Transverse colon (tissue), 4 donors: ENCODE measurements at regions not wholly inside any gene's neighbourhood (a gene's known extent, or its start where the extent isn't known, plus 50 kb on each side); places are given as distances from the start of the nearest gene placed in this dataset.
A peak's percentile ranks its signal among the peaks of the same experiment; 100 is the strongest.

ENCODE experiments used
- DNase-seq: peaks from one replicate; pipeline ENCODE4 v3.0.0-alpha.2; 2019
- H3K27ac ChIP-seq, 4 donors: fragments of 200-600 bp; sonication (generic); 2 replicates each; pipeline ENCODE4 v1.5.1; 2016 to 2018; ENCODE audit warnings: inconsistent platforms in 4 of 4
- H3K27me3 ChIP-seq: fragments of 200-600 bp; sonication (generic); 2 replicates; pipeline ENCODE4 v1.5.1; 2017; ENCODE audit warnings: inconsistent platforms
- H3K36me3 ChIP-seq, 4 donors: fragments of 200-600 bp; sonication (generic); 2 replicates each; pipeline ENCODE4 v1.5.1; 2017 to 2019; ENCODE audit warnings: inconsistent platforms in 4 of 4
- H3K4me1 ChIP-seq, 4 donors: fragments of 200-600 bp; sonication (generic); 2 replicates each; pipeline ENCODE4 v1.5.1; 2017 to 2020; ENCODE audit warnings: inconsistent platforms in 4 of 4
- H3K4me3 ChIP-seq, 4 donors: fragments of 200-600 bp; sonication (generic); 1 replicate in 1 of 4; 2 replicates in 3 of 4; pipeline versions ENCODE4 v1.5.1 to v1.6.1; 2017 to 2019; ENCODE audit warnings: inconsistent platforms in 4 of 4
- H3K9me3 ChIP-seq, 2 donors: fragments of 200-600 bp; sonication (generic); 2 replicates each; pipeline ENCODE4 v1.5.1; 2017 to 2019; ENCODE audit warnings: inconsistent platforms in 2 of 2
- EP300 ChIP-seq: sonication (generic); formaldehyde crosslinking; IDR thresholded peaks from one replicate; pipeline ENCODE4 v1.6.1; 2017; ENCODE audit warnings: antibody characterized with exemption, low read depth
- POLR2A ChIP-seq: fragments of 450-650 bp; IDR thresholded peaks from one replicate; pipeline ENCODE4 v1.6.1; 2016; ENCODE audit warnings: antibody characterized with exemption, mild to moderate bottlenecking, moderate library complexity
- POLR2AphosphoS5 ChIP-seq, 3 donors: sonication (generic); formaldehyde crosslinking; IDR thresholded peaks; one replicate each; pipeline ENCODE4 v1.6.1; 2016; ENCODE audit warnings: antibody characterized with exemption in 3 of 3
- WGBS, 2 donors: methylation state at CpG; one replicate each; pipeline ENCODE4 v1.1.5; 2018; ENCODE audit warnings: low coverage in 1 of 2; 5-methylcytosine and 5-hydroxymethylcytosine counted together
- in situ Hi-C, 4 donors: fragments of 200-750 bp; cut with MboI; loops; one replicate each; pipeline versions ENCODE4 v1.15.0 to v1.15.1; 2017; ENCODE audit warnings: low sequenced_read_pairs in 3 of 4, low pct_ligation_motif_present in 1 of 4, low pct_unique_long_range_greater_than_20kb in 1 of 4
- intact Hi-C: fragments of 100-400 bp; cut with DNase I; formaldehyde crosslinking; loops from one replicate; pipeline ENCODE4 v1.15.1; 2023; ENCODE audit warnings: low total_unique reads
- TF ChIP-seq, protein P1 (sequence below), 5 experiments: fragments of 200-600 bp in 3 of 5; fragments of 450-650 bp in 2 of 5; sonication (generic) in 3 of 5; IDR thresholded peaks; 1 replicate in 2 of 5; 2 replicates in 3 of 5; pipeline ENCODE4 v1.5.1; 2016 to 2017; ENCODE audit warnings: antibody characterized with exemption in 5 of 5, inconsistent platforms in 3 of 5, mild to moderate bottlenecking in 2 of 5, moderate library complexity in 1 of 5

- Histone ChIP-seq H3K9me3 (no peaks in the 10 kb centered on the region), H3K4me3 (no peak overlapping the region), H3K27ac (peak overlapping the region; percentile 55 to 82 (median 76)), H3K27me3 (no peaks in the 10 kb centered on the region), H3K4me1 (peaks cover 0 to 38% (median 17%) of the 10 kb centered on the region in 4 donors), H3K36me3 (no peaks in the 10 kb centered on the region)
- in situ Hi-C loops: no loop called here
- peak; percentile 19 for DNase-seq
- TF ChIP-seq POLR2AphosphoS5 (IDR thresholded peaks at IDR 0.05): no peak
- TF ChIP-seq, protein P1, sequence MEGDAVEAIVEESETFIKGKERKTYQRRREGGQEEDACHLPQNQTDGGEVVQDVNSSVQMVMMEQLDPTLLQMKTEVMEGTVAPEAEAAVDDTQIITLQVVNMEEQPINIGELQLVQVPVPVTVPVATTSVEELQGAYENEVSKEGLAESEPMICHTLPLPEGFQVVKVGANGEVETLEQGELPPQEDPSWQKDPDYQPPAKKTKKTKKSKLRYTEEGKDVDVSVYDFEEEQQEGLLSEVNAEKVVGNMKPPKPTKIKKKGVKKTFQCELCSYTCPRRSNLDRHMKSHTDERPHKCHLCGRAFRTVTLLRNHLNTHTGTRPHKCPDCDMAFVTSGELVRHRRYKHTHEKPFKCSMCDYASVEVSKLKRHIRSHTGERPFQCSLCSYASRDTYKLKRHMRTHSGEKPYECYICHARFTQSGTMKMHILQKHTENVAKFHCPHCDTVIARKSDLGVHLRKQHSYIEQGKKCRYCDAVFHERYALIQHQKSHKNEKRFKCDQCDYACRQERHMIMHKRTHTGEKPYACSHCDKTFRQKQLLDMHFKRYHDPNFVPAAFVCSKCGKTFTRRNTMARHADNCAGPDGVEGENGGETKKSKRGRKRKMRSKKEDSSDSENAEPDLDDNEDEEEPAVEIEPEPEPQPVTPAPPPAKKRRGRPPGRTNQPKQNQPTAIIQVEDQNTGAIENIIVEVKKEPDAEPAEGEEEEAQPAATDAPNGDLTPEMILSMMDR (IDR thresholded peaks at IDR 0.05): no peak
- TF ChIP-seq EP300: no peak
- TF ChIP-seq POLR2A: no peak
- WGBS, 2 donors: 28 to 44% methylated on average over 5 of the region's 5 CpGs
- intact Hi-C loops: no loop called here
These were observed 177.1 kb upstream of the KLHL29 start for GRCh38 chr2:23207871-23208270.

DNA sequence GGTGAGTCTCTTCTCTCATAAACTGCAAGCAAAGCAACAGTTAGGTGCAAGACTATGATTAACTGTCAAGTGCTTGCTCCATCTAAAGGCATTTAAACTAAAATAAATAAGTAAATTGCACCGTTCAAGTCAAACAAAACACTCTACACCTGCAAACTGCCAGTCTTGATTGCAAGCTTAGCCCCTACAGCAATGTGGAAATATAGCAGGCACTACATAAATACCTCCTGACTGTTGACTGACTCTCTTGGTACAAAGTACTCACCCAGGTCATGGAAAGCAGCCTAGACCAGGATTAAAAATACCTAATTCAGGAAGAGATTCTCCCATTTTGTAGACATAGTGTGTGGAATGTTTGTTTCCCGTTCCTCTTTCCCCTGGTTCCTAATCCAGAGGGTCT lies 176.6 kb upstream of the KLHL29 start:
- H3K27me3 ChIP-seq: no peaks in the 10 kb centered on the region
- H3K9me3 ChIP-seq: no peaks in the 10 kb centered on the region
- no peak for TF ChIP-seq POLR2A
- no peak for TF ChIP-seq POLR2AphosphoS5 (IDR thresholded peaks at IDR 0.05)
- TF ChIP-seq, protein P1 (IDR thresholded peaks at IDR 0.05): peak in 1 of 5 experiments; percentile 56
- no peak for TF ChIP-seq EP300
- H3K4me1 ChIP-seq: peaks cover 0 to 38% (median 17%) of the 10 kb centered on the region in 4 donors
- no peak for DNase-seq
- H3K27ac ChIP-seq: peak overlapping the region; percentile 55 to 82 (median 76)
- no peaks in the 10 kb centered on the region for H3K36me3 ChIP-seq
- intact Hi-C loops (no loop called here), in situ Hi-C loops (no loop called here)
- H3K4me3 ChIP-seq: no peak overlapping the region
- WGBS, 2 donors: 17 to 20% methylated on average over 2 of the region's 2 CpGs

DNA sequence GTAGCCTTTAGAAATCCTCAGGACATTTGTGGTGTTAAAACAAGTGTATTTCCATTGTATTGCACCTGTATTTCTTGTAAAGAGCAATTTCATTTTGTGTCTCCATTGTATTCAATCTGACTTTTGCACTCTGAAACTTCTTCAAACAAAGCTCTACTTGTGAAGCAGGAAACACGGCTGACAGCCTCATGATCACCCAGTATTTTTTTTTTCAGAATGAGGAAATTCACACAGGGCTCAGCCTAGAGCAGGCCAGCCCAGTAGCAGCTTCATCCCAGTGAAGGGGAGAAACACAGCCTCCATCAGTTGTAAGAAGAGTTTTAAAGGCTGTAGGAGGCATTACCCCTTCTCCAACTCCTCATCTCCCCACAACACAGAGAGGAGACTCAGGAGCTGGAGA lies 175.9 kb upstream of the KLHL29 start:
- peaks cover 0 to 38% (median 17%) of the 10 kb centered on the region in 4 donors for H3K4me1 ChIP-seq
- 0% methylated on average over 1 of the region's 1 CpG for WGBS, 2 donors
- peak overlapping the region; percentile 55 to 82 (median 76) for H3K27ac ChIP-seq
- H3K27me3 ChIP-seq: no peaks in the 10 kb centered on the region
- H3K9me3 ChIP-seq: no peaks in the 10 kb centered on the region
- H3K36me3 ChIP-seq: no peaks in the 10 kb centered on the region
- in situ Hi-C loops (no loop called here), intact Hi-C loops (no loop called here)
- TF ChIP-seq POLR2AphosphoS5 (IDR thresholded peaks at IDR 0.05): no peak
- TF ChIP-seq POLR2A: no peak
- TF ChIP-seq EP300: no peak
- TF ChIP-seq, protein P1 (IDR thresholded peaks at IDR 0.05): no peak
- no peak overlapping the region for H3K4me3 ChIP-seq
- no peak for DNase-seq

- H3K4me1 ChIP-seq: peaks cover 0 to 38% (median 17%) of the 10 kb centered on the region in 4 donors
- no peaks in the 10 kb centered on the region for H3K9me3 ChIP-seq
- intact Hi-C loops: no loop called here
- WGBS, 2 donors: 51 to 70% methylated on average over 2 to 5 of the region's 5 CpGs
- H3K36me3 ChIP-seq: no peaks in the 10 kb centered on the region
- peak; percentile 25 for DNase-seq
- no peak overlapping the region for H3K4me3 ChIP-seq
- H3K27ac ChIP-seq: no peak overlapping the region
- in situ Hi-C loops: no loop called here
- H3K27me3 ChIP-seq: no peaks in the 10 kb centered on the region
- TF ChIP-seq, protein P1 (IDR thresholded peaks at IDR 0.05): no peak
- TF ChIP-seq POLR2A: no peak
These were observed 172.9 kb upstream of the KLHL29 start for GRCh38 chr2:23211987-23212583.
